DMS153 treated with DMSO at 0.1 percent for 48 hours (cell line): ENCODE measurements at regions not wholly inside any gene's neighbourhood (a gene's known extent, or its start where the extent isn't known, plus 50 kb on each side); places are given as distances from the start of the nearest gene placed in this dataset.

Experiments used
- DNase-seq: peaks from one replicate; lab custom pipeline; 2025; ENCODE audit not compliant: unreplicated experiment; lab: John Stamatoyannopoulos, UW

DNA sequence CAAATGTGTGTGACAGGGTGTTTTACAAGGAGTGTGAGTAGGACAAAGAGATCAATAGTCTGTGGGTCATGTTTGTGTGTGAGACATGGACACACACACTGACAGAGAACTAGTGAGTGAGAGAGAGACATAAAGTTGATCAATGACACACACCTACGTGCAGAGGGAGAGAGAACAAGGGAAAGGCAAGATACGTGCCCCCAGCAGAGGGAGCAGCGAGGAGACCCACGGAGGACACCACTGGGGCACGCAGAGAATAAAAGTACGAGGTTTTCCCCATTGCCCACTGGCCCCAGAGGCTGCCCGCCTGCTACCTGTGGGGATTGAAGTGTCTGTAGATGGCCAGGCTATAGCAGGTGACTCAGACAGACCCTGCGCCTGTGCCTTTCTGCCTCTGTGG lies 130.2 kb upstream of the CSF3R start:
- DNase-seq = no peak

DNA sequence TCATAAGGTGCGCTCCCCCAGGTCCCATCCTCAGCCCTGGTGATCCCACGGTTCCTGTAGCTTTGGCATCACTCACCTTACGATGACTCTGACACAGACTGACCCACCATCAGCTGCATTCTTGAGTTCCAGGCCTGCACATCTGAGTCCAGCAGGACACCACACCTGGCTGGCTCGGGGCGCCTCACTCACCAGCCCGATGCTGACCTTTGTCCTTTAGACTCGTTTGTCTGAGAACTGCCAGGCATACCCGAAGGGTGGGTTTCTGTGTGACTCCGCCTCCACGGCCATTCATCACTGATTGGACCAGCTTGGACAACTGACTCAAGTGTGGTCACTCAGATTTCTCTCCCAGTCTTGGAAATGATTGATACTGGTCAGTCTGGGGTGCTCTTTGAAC lies 129.4 kb upstream of the CSF3R start:
- DNase-seq = no peak

DNA sequence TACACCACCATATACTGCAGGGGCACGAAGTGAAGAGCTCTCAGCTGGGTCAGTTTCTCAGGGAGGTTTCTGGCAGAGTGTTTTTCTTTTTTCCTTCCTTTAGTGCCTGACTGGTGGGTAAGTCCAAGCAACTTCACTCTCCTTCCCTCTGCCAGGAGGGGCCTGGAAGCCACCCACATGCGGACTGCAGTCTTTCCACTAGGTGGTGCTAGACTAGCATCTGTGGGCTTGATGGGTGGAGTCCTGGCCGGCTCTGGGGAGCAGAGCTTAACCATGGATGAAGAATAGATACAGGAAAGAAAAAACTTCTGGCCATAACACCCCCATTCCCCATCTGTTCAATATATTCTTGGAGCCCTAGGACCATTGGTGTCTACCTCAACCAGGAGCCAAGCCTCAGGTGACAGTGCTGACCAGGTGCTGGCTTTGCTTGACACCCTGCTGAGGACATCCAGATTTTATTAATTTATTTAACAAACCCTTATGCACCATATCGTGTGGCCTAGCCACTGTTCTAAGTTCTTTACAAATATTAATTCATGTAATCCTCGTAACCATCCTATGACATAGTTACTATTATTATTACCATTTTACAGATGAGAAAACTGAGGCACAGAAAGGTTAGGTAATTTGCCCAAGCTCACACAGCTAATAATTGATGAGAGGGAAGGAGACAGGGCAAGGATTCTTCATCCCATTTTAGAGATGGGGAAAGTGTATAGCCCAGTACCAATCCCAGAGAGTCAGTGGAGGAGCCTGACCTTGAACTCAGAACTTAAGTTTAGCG lies 126.7 kb upstream of the CSF3R start:
- DNase-seq = peak; percentile 86

DNA sequence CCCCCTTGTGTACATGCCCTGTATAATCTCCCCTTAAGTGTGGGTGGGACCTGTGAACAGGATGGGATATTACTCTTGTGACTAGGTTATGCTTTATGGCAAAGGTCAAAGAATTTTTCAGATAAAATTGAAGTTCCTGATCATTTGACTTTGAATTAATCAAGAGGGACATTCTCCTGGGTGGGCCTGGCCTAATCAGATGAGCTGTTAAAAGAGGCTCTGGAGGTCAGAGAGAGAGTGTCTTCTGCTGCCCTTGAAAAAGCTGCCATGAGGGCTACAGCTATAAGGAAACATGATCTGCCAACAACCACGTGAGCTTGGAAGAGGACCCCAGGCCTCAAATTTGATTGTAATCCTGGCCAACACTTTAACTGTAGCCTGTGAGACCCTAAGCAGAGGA lies 125.6 kb upstream of the CSF3R start:
- DNase-seq = no peak

DNA sequence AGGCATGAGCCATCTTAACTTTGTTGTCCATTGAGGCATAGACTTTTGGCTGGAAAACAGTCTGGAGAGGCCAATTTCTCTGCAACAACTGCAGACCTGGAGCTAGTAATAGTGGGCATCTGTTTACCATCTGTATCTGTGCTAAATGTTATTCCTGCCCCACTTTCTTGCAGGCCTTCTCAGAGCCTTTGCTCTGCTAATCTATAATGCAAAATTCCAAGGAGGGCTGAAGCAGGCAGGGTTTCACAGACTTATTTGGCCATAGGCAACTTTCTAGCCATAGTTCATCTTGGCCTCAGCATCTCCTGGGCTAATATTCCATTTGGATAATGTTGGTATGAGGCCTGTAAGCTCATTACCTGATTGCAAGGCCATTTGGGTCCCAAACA lies 124.5 kb upstream of the CSF3R start:
- no peak for DNase-seq

DNA sequence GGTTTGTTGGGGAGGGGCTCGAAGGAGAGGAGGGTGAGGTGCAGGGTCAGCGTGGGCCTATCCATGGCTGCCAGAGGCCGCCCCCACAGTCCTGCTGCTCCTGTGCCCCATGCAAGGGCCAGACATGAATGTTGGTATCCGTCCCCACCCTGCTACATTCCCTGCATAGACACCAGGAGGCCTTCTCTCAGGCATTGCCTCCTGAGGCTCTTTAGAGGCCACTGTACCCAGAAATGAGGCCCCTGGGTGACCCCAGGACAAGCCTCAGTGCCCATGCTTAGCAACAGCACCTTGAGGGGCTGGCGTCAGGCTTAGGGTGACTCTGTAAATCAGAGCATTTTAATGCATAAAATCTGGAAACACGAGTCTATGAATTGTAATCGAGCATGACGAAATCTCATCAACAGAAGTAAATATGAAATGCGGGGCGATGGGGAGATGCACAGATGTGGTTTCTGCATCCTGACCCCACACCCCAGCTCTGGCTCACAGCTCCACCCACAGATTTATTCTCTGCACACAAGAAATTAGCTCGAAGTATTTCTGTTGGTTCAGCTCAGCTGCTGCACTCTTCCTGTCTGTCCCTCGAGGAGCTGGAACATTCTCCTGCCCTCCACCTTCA lies 124.0 kb upstream of the CSF3R start:
- no peak for DNase-seq

DNA sequence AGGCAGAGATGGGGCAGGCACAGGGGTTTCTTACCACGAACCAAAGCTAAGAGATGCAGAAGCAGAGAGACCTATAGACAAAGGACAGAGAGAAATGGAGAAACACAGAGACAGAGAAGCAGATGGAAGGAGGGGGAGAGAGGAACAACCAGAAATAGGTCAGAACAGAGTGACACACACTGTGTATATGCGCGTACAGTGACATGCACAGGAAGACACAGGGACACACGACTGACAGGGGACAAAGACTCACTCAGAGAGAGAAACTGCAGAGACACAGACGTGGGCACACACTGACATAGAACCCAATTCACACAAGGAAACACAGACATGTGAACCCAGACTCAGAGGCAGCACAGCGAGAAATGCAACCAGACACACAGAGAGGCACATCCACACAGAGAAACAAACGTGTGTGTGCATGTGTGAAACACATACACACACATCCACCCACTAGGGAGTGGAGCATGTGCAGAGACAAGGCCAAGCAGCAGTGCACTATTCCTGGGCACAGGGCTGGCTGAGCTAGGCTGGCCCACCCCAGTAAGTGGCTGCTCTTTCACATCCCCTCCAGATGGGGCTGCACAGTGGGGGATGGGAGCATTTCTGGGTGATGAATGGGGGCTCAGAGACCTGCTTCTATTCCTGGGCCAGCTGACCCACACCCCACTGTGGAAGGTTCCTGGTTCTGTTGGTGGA lies 123.4 kb upstream of the CSF3R start:
- no peak for DNase-seq

DNA sequence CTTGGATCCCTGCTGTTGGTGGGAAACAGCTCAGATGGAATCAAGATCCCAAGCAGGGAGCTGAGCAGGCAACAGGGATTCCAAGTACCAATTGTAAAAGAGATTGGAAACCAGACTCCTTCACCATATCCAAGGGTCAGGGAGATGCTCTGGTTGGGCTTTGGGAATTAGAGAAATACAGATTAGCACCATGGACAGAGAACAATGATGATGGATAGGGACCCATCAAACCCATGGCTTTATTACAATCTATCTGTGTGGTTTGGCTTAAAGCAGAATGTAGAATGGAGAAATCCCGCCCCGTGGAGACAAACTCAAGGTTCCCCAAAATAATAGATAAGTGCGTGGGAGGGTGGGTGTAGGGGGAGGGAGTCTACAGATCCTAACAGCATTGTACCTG lies 120.7 kb upstream of the CSF3R start:
- no peak for DNase-seq

DNA sequence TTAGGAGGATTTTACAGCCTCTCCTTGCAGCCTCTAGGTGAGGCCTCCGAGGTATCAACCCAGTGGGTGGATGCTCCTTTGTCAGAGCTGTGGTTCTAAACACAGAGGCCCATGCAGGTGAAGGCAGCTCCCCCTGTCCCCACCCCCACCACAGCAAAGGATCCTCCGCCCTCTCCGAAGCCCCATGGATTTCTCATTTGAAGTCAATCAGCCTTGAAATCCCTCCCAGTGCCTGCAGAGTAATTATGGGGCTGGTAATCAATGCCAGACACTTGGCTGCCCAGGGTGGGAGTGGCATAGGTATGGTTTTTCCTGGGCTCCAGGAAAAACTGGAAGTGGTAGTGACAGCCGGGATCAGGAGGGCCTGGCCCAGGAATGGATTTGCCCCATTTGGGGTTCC lies 119.5 kb upstream of the CSF3R start:
- no peak for DNase-seq

DNA sequence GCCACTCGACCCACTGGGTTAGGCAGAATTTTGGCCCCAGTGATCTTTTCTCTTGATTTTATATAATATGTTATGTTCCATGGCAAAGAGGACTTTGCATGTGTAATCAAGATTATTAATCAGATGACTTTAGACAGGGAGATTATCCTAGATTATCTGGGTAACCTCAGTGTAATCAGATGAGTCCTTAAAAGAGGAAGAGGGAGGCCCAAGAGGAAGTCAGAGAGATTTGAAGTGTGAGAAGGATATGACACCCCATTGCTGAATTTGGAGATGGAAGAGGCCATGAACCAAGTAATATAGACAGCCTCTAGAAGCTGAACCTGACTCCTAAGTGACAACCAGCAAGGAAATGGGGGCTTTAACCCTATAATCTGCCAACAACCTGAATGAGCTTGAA lies 117.1 kb upstream of the CSF3R start:
- no peak for DNase-seq

DNA sequence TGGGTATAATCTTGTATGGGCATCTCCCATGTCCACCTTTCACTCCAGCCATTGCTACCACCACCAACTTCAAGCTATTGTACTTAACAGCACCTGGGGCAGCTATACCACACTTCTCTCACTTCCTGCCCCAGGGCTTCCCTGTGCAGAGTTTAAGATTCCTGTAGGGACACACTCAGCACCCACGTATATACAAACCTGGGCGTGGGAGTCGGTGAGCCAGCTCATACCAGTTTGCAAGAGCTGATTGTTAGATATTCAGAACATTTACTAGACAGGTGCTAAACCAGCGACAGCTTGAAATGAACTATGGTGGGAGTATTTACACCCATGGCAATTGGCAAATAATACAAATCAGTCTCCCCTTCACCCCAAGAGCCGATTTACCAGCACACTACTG lies 114.8 kb upstream of the CSF3R start:
- DNase-seq = no peak

DNA sequence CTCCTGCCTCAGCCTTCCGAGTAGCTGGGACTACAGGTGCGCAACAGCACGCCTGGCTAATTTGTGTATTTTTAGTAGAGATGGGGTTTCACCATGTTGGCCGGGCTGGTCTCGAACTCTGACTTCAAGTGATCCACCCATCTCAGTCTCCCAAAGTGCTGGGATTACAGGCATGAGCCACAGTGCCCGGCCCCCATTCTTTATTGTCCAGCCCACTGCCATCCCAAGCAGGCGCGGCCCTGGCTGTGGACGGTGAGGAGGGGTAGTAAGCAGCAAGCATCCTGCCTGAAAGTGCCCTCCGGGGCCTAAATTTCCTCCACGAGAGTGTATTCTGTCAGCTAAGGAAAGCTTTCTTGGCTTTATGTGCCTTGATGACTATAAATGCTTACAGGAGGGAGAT lies 113.2 kb upstream of the CSF3R start:
- no peak for DNase-seq

DNA sequence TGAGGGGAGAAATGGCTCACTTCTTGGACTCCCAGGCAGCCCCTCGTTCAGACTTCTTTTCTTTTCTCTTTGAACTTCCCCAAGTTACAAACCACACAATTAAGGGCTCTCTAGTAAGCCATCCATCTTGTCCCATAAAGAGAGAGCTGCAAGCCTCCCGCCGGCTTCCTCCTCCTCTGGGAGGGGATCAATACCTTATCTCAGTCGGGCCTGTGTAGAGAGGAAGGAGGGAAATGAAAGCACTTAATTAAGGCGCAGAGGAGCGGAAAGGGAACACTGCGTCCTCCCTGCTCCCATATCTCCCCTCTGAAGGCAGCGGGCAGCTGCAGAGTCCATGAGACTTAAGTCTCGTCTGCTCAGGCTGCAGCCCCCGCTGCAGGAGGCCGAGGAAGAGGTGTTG lies 112.6 kb upstream of the CSF3R start:
- DNase-seq = no peak

DNA sequence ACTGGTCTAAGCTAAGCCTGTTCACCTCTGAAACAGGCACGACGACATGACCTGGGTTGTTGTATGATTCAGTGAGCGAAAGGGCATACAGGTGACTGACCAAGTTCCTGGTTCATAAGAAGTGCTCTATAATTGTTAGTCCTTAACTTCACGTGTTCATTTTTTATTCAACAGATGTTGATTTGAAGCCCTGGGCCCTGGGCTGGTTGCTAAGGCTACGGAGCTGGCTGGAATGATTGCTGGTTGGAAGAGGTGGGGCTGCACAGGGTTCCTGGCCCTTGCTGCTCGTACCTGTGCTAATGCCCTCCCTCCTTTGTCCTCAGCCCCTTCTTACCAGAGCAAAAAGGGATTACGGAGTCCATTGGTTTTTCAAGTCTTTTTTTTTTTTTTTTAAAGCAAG lies 111.3 kb upstream of the CSF3R start:
- no peak for DNase-seq

DNA sequence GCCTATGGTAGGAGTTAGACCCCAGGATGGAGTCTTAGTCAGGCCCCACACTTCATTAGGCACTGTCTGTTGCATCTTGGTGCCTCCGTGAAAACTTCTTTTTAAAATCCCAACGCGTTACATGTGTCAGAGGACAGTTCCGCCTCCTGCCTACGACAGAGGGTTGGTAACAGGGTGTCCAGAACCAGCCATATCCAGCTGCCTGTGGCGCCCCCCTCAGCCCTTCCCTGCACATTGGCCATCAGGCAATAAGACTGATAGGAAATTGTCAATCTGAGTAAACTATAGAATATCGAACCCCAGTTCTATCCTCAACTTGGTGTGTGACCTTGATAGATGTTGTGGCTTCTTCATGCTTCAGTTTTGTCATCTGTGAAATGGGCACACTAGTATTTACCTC lies 108.6 kb upstream of the CSF3R start:
- no peak for DNase-seq

DNA sequence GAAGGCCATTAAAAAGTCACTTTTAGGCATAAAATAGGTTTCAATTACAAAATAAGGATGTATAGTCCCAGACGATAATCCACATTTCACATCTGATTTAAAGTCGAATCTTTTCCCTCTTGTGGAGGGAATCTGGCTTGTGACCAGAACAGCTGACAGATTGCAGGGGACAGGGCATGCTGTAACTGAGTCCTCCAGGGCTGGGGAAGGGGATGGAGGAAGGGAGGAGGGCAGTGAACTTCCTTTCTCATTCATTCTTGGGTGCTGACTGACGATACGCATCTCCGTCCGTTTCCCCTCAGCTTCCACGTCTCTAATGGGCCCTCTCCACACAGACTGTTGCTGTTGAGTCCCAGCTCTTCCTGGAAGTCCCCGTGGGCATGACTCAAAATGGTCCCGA lies 108.1 kb upstream of the CSF3R start:
- DNase-seq = no peak

DNA sequence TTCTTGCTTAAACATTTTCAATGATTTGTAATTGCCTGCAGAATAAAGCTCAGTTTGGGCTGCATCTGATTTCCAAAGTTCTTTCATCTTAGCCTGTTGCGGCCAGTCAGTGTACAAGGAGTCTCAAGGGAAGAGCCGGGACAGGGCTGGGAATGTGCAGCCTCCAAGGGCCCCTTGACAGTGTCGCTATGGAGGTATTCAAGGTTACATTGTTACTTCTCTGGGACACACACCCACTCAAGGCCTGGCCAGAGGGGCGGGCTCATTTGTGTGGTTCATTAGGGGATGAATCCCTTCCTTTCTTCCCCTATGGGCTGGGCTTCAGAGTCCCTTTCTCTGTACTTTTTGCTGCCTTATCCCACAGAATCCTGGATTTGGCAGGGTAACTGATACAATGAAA lies 107.6 kb upstream of the CSF3R start:
- no peak for DNase-seq

DNA sequence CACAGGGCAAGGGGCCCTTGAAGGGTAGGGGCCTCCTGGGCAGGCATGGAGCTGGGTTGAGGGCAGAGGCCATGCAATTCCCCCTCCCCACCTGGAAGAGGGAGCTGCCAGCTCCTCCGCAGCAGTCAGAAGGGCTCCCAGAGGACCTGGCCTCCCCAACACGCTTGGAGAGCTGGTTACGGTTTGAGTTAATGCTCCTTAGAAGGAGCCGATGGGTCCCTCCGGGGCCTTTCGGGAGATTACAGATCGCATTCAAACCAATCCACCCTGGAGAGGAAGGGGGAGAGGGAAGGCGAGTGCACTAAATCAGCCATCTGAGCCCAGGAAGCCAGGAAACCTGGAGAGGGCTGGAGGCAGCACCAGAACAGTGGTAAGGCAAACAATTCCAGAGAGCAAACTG lies 106.3 kb upstream of the CSF3R start:
- no peak for DNase-seq

DNA sequence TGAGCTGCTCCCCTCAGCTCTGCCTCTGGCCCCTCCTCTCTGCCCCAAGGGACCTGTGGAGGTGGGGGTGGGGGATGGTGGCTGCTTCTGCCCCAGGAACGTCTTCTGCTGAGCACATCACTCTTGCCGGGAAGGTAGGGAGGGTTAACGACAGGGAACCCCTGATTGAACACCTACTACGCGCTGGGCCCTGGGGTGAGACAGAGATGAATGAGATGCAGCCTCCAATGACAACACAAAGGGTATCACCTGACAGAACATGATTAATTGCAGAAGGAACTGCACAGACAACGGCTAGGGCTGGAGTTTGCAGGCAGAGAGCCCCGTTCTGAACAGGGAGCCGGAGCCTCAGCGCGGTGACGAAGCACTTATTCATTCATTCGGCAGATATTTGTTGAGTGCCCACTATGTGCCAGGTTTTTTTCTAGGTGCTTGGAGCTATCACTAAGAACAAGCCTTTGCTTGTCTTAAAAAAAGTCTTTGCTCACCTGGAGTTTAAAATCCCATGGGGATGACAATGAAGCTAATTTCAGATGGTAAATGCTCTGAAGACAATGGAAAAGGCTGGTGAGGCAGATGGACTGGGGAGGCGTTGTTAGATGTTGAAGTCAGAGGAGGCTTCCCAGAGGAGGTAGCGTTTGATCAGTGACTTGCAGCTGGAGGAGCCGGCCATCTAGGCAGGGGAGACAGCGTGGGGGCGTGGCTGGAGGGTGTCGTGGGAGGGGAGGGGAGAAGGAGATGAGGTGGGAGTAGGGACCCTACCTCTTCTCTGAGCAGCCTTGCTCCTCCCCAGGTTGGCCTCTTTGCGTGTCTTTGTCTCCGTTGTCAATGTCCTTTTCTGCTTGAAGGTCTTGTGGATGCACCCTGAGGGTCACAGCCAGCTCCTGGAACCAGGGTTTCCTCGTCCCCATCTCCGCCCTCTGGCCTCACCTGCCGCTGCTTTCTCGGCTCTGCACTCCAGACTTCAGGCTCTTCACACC lies 103.1 kb upstream of the CSF3R start:
- DNase-seq = peak; percentile 77

DNA sequence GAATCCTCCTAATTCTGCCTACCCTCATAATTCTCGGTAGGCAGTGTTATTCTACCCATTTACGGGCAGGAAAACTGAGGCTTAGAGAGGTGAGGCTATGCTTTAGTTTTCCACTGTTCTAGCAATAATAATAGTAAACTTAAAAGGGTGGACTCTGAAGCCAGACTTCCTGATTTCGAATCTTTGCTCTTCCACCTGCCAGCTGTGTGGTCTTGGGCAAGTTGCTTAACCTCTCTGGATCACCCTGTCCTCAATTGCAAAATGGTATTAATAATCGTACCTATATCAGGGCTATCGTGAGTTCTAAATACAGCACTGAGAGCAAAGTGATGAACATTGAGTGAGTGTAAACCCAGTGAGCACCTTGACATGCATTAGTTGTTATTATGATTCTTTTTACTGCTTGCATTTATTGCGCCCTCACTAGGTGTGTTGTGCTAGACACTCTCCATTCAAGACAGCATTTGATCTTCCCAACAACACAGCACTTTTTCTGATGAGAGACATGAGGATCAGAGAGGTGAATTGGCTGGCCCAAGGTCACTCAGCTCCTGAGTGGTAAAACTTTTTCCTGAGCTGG lies 102.3 kb upstream of the CSF3R start:
- no peak for DNase-seq
